OCI-LY7 (cell line): ENCODE measurements at regions not wholly inside any gene's neighbourhood (a gene's known extent, or its start where the extent isn't known, plus 50 kb on each side); places are given as distances from the start of the nearest gene placed in this dataset.

Source experiments
- BruUV-seq: library from RNA; stranded (reverse); fragments of 400-500 nt; replicated peaks from 2 replicates; lab custom pipeline; 2021; lab: Mats Ljungman, UMichigan
- CTCF ChIA-PET: fragments of 300-600 bp; sonication (Branson Sonifier 250); formaldehyde crosslinking; loops from one replicate; lab custom pipeline; 2022; ENCODE audit warnings: antibody characterized with exemption; ENCODE audit not compliant: unreplicated experiment; lab: Charles Lee
- POLR2A ChIA-PET: fragments of 300-600 bp; sonication (Branson Sonifier 250); formaldehyde crosslinking; loops from one replicate; lab custom pipeline; 2022; ENCODE audit warnings: antibody characterized with exemption; lab: Charles Lee
- DNase-seq: peaks from one replicate; pipeline ENCODE4 v3.0.0-alpha.2; 2015; ENCODE audit warnings: low spot score
- H2AFZ ChIP-seq: fragments of 200-600 bp; sonication (generic), shearing (Covaris generic); 2 replicates; pipeline ENCODE4 v1.6.1; 2014; ENCODE audit warnings: mild to moderate bottlenecking, antibody characterized with exemption, low read length, moderate library complexity
- H3K27ac ChIP-seq: fragments of 200-600 bp; sonication (generic); 2 replicates; pipeline ENCODE4 v1.5.1; 2014; ENCODE audit warnings: mixed run types, low read depth, mild to moderate bottlenecking, moderate library complexity, low read length, inconsistent platforms; ENCODE audit not compliant: poor library complexity, severe bottlenecking
- H3K36me3 ChIP-seq: fragments of 200-600 bp; sonication (generic); 2 replicates; pipeline ENCODE4 v1.6.1; 2014; ENCODE audit warnings: mild to moderate bottlenecking, antibody characterized with exemption, low read length, moderate library complexity, mixed read lengths; ENCODE audit not compliant: insufficient read depth
- H3K4me1 ChIP-seq: fragments of 200-600 bp; sonication (generic); 2 replicates; pipeline ENCODE4 v1.5.1; 2014; ENCODE audit warnings: mild to moderate bottlenecking, low read length; ENCODE audit not compliant: insufficient read depth, poor library complexity, severe bottlenecking
- H3K4me2 ChIP-seq: fragments of 200-600 bp; sonication (generic); 2 replicates; pipeline ENCODE4 v1.6.1; 2014; ENCODE audit warnings: mild to moderate bottlenecking, low read length
- H3K4me3 ChIP-seq: fragments of 200-600 bp; sonication (generic); 2 replicates; pipeline ENCODE4 v1.5.1; 2014; ENCODE audit warnings: mild to moderate bottlenecking, low read depth, low read length; ENCODE audit not compliant: poor library complexity, severe bottlenecking
- H3K79me2 ChIP-seq: fragments of 200-600 bp; sonication (generic); 2 replicates; pipeline ENCODE4 v1.6.1; 2016; ENCODE audit warnings: low read depth, mild to moderate bottlenecking, low read length, moderate library complexity, mixed read lengths; ENCODE audit not compliant: insufficient read depth
- H3K9me2 ChIP-seq: fragments of 200-600 bp; sonication (generic); 2 replicates; pipeline ENCODE4 v1.6.1; 2016; ENCODE audit warnings: mild to moderate bottlenecking, low read length, mixed read lengths; ENCODE audit not compliant: insufficient read depth
- H3K9me3 ChIP-seq: fragments of 200-600 bp; sonication (generic); 2 replicates; pipeline ENCODE4 v1.6.1; 2014; ENCODE audit warnings: mild to moderate bottlenecking, mixed run types, low read length, mixed read lengths
- H4K20me1 ChIP-seq: fragments of 200-600 bp; sonication (generic); 2 replicates; pipeline ENCODE4 v1.6.1; 2014; ENCODE audit warnings: mild to moderate bottlenecking, antibody characterized with exemption, low read length, moderate library complexity, mixed read lengths; ENCODE audit not compliant: insufficient read depth
- EZH2phosphoT487 ChIP-seq: fragments of 200-600 bp; sonication (generic); IDR thresholded peaks from 2 replicates; pipeline ENCODE4 v1.6.1; 2018; ENCODE audit warnings: low read depth, borderline replicate concordance, mild to moderate bottlenecking, mixed run types, antibody characterized with exemption, low read length, moderate library complexity, mixed read lengths
- intact Hi-C: fragments of 100-400 bp; cut with micrococcal nuclease; formaldehyde crosslinking; loops from one replicate; pipeline ENCODE4 v1.10.0; 2022; ENCODE audit not compliant: unreplicated experiment
- TF ChIP-seq, protein P1 (sequence below): fragments of 200-600 bp; sonication (generic); conservative IDR thresholded peaks from 2 replicates; pipeline ENCODE4 v1.5.1; 2014; ENCODE audit warnings: mild to moderate bottlenecking, antibody characterized with exemption, low read length, moderate library complexity, mixed read lengths

DNA sequence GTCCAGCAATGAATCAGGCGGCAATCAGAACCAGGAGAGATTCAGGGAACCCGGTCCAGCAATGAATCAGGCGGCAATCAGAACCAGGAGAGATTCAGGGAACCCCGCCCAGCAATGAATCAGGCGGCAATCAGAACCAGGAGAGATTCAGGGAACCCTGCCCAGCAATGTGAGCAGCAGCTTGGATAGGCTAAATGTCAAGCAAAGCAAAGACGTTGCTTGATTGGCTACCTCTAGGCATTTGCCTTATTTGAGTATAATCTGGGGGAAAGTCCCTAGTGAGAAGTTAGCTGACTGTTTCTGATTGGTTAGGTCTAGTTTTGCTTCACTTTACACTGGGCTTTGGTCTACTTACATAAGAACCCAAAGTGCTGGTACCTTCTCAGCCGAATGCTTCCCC lies 1212.2 kb upstream of the TENM3 start:
- H3K79me2 ChIP-seq = no peaks in the 10 kb centered on the region
- TF ChIP-seq EZH2phosphoT487 = no peak
- TF ChIP-seq, protein P1, sequence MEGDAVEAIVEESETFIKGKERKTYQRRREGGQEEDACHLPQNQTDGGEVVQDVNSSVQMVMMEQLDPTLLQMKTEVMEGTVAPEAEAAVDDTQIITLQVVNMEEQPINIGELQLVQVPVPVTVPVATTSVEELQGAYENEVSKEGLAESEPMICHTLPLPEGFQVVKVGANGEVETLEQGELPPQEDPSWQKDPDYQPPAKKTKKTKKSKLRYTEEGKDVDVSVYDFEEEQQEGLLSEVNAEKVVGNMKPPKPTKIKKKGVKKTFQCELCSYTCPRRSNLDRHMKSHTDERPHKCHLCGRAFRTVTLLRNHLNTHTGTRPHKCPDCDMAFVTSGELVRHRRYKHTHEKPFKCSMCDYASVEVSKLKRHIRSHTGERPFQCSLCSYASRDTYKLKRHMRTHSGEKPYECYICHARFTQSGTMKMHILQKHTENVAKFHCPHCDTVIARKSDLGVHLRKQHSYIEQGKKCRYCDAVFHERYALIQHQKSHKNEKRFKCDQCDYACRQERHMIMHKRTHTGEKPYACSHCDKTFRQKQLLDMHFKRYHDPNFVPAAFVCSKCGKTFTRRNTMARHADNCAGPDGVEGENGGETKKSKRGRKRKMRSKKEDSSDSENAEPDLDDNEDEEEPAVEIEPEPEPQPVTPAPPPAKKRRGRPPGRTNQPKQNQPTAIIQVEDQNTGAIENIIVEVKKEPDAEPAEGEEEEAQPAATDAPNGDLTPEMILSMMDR = no peak
- BruUV-seq = no TSS peak
- H3K4me1 ChIP-seq = no peaks in the 10 kb centered on the region
- peaks cover 4% of the 10 kb centered on the region; the same call in 1 of the 2 replicates for H3K9me2 ChIP-seq
- H3K4me3 ChIP-seq = no peak overlapping the region
- no peaks in the 10 kb centered on the region for H3K9me3 ChIP-seq
- H3K36me3 ChIP-seq = no peaks in the 10 kb centered on the region
- ChIA-PET POLR2A (no interaction called here), CTCF (no interaction called here)
- no peak for DNase-seq
- no peaks in the 10 kb centered on the region for H4K20me1 ChIP-seq
- no peak overlapping the region for H3K27ac ChIP-seq
- intact Hi-C loops = no loop called here
- no peak overlapping the region for H2AFZ ChIP-seq
- H3K4me2 ChIP-seq = no peak overlapping the region

DNA sequence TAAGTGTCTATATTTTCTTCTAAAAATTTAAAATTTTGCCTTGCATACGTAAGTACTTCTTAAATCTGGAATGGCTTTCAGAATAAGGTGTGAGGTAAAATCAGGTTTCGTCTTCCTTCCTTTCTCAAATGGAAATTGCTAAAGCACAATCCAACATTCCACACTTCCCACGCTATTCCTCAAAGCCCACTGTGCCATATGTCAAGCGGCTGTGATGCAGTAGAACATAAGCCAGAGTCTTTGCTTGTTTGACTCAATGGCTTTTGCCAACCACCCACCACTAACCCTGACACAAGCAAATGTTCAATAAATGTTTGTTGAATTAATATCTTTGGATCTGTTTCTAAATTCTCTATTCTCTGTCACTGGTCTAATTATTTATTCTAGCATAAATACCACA lies 1199.7 kb upstream of the TENM3 start:
- no peak overlapping the region for H3K4me3 ChIP-seq

DNA sequence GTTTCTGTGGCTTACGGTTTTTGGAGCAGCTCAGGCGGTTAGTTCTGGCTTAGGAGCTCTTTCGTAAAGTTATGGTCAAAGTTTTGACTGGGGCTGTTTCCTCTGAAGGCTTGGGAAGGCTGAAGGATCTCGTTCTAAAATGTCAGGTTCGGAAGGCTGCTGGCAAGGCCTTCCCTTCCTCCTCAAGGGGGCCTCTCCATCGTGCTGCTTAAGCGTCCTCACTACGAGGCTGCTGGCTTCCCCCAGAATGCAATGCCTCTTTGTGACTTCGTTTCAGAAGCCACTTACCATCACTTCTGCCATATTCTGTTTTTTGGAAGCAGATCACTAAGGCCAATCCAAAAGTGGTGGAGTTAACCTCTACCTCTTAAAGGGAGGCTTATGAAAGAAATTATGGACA lies 1196.4 kb upstream of the TENM3 start:
- Histone ChIP-seq H3K36me3 (no peaks in the 10 kb centered on the region), H3K4me1 (no peaks in the 10 kb centered on the region), H3K9me3 (no peaks in the 10 kb centered on the region), H3K79me2 (no peaks in the 10 kb centered on the region), H4K20me1 (no peaks in the 10 kb centered on the region), H3K9me2 (no peaks in the 10 kb centered on the region), H2AFZ (no peak overlapping the region), H3K27ac (no peak overlapping the region), H3K4me2 (no peak overlapping the region), H3K4me3 (no peak overlapping the region)
- no peak for DNase-seq
- POLR2A ChIA-PET = no interaction called here
- CTCF ChIA-PET = no interaction called here
- no TSS peak for BruUV-seq
- intact Hi-C loops = no loop called here
- TF ChIP-seq, protein P1 = no peak
- no peak for TF ChIP-seq EZH2phosphoT487

More for the DNA sequence above, 1199.7 kb upstream of the TENM3 start:
- intact Hi-C loops = no loop called here
- ChIA-PET POLR2A (no interaction called here), CTCF (no interaction called here)
- H3K4me1 ChIP-seq = no peaks in the 10 kb centered on the region
- H4K20me1 ChIP-seq = no peaks in the 10 kb centered on the region
- DNase-seq = no peak
- no peaks in the 10 kb centered on the region for H3K36me3 ChIP-seq
- no peak overlapping the region for H3K4me2 ChIP-seq
- H2AFZ ChIP-seq = no peak overlapping the region
- no TSS peak for BruUV-seq
- H3K9me3 ChIP-seq = no peaks in the 10 kb centered on the region
- no peaks in the 10 kb centered on the region for H3K9me2 ChIP-seq
- H3K79me2 ChIP-seq = no peaks in the 10 kb centered on the region
- no peak for TF ChIP-seq EZH2phosphoT487
- TF ChIP-seq, protein P1 = no peak
- H3K27ac ChIP-seq = no peak overlapping the region
